DMS153 treated with DMSO at 0.1 percent for 48 hours (cell line): ENCODE measurements at regions not wholly inside any gene's neighbourhood (a gene's known extent, or its start where the extent isn't known, plus 50 kb on each side); places are given as distances from the start of the nearest gene placed in this dataset.

ENCODE experiments used
- DNase-seq: peaks from one replicate; lab custom pipeline; 2025; ENCODE audit not compliant: unreplicated experiment; lab: John Stamatoyannopoulos, UW

- DNase-seq, result no peak
Observed at GRCh38 chr16:85480727-85481101, 132.4 kb upstream of the GSE1 start.

GRCh38 chr16:85481206-85481605 lies 131.9 kb upstream of the GSE1 start:
- DNase-seq, result no peak

- no peak for DNase-seq
Observed at GRCh38 chr16:85481738-85482137, 131.4 kb upstream of the GSE1 start.

GRCh38 chr16:85483424-85483823 lies 129.7 kb upstream of the GSE1 start:
- peak; percentile 59 for DNase-seq

- DNase-seq, result peak; percentile 93
Observed at GRCh38 chr16:85484347-85485300, 128.5 kb upstream of the GSE1 start.

GRCh38 chr16:85485379-85485778 lies 127.7 kb upstream of the GSE1 start:
- peak; percentile 16 for DNase-seq

GRCh38 chr16:85486256-85486915 lies 126.7 kb upstream of the GSE1 start:
- DNase-seq, result no peak

GRCh38 chr16:85488414-85488813 lies 124.7 kb upstream of the GSE1 start:
- no peak for DNase-seq

GRCh38 chr16:85490407-85491057 lies 122.6 kb upstream of the GSE1 start:
- DNase-seq, result no peak

- DNase-seq, result no peak
Observed at GRCh38 chr16:85491058-85491771, 121.9 kb upstream of the GSE1 start.

- no peak for DNase-seq
Observed at GRCh38 chr16:85491798-85492294, 121.3 kb upstream of the GSE1 start.

GRCh38 chr16:85492295-85492864 lies 120.7 kb upstream of the GSE1 start:
- DNase-seq, result no peak

GRCh38 chr16:85494315-85494714 lies 118.8 kb upstream of the GSE1 start:
- DNase-seq, result no peak

GRCh38 chr16:85495259-85495658 lies 117.9 kb upstream of the GSE1 start:
- no peak for DNase-seq

GRCh38 chr16:85495823-85496538 lies 117.1 kb upstream of the GSE1 start:
- no peak for DNase-seq

GRCh38 chr16:85497622-85498314 lies 115.4 kb upstream of the GSE1 start:
- DNase-seq, result no peak

- no peak for DNase-seq
Observed at GRCh38 chr16:85498607-85499006, 114.5 kb upstream of the GSE1 start.

GRCh38 chr16:85500220-85500619 lies 112.9 kb upstream of the GSE1 start:
- no peak for DNase-seq

- DNase-seq, result no peak
Observed at GRCh38 chr16:85501900-85502299, 111.2 kb upstream of the GSE1 start.
